HG02981 (cell line): ENCODE measurements at regions not wholly inside any gene's neighbourhood (a gene's known extent, or its start where the extent isn't known, plus 50 kb on each side); places are given as distances from the start of the nearest gene placed in this dataset.

Experiments used
- ATAC-seq: cut with Tn5 transposase; IDR thresholded peaks from one replicate; pipeline ENCODE4 v1.9.1; 2021; ENCODE audit warnings: mild to moderate bottlenecking, moderate library complexity; ENCODE audit not compliant: unreplicated experiment

DNA sequence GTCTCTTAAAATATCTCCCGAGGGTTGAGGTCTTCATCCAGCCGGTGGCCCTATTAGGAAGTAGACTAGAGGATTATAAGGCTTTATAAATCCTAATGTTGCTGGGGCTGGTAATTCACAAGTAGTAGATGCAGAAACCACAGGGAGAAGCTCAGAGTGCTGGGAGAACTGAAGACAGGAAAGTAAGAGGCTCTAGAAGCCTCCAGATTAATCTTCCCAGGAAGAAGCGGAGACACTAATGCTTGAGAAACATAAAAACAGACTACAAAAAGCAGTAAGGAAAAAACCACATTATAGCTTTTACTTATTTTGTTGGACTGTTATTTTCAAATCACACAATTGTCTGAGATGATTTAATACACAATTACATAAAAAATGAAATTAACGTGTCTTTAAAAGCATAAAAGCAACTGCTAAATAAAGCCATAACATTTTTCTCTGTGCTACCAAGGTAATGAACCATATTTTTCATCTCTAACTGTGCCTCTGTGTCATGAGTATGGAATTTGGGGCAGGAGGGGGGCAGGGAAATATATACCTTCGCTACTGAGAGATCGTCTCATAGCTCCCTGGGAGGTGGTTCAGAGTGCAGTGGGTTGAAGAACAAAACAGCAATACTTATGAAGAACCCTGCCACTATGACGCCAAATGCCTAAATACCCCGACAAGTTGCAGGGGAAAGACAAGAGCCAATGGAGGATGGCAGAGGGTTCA is 806.2 kb upstream of the WWC1 start:
- ATAC-seq, result no peak

DNA sequence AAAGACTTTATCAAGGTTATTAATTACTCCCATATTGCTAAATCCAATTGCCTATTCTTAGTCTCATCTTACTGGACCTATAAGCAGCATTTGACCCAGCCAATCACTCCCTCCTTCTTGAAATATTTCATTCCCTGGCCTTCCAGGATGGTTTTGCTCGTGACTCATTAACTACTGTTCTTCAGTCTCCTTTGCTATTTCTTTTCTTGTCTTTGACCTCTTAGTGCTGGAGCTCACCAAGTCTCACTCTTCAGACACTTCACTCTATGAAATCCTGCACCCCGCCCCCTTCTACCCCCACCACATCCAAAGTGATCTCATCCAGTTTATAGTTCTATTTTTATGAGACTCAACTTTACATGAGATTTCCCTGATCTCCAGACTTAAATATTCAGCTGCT is 803.1 kb upstream of the WWC1 start:
- no peak for ATAC-seq

DNA sequence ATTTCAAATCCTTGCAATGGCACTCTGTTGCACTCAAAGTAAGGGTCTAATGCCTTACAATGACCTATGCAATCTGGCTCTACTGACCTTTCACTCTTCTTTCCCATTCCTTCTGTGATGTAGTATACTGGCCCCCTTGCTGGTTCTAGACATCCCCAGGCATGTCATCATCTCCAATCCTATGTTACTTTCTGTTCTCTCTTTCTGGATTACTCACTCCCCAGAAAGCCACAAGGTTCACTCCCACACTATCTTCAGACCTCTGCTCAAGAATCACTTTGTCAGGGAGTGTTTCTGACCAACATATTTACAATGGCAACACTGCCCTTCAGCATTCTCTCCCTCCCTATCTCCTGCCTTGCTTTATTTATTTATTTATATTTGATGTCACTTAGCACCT is 802.2 kb upstream of the WWC1 start:
- peak; percentile 64 for ATAC-seq

DNA sequence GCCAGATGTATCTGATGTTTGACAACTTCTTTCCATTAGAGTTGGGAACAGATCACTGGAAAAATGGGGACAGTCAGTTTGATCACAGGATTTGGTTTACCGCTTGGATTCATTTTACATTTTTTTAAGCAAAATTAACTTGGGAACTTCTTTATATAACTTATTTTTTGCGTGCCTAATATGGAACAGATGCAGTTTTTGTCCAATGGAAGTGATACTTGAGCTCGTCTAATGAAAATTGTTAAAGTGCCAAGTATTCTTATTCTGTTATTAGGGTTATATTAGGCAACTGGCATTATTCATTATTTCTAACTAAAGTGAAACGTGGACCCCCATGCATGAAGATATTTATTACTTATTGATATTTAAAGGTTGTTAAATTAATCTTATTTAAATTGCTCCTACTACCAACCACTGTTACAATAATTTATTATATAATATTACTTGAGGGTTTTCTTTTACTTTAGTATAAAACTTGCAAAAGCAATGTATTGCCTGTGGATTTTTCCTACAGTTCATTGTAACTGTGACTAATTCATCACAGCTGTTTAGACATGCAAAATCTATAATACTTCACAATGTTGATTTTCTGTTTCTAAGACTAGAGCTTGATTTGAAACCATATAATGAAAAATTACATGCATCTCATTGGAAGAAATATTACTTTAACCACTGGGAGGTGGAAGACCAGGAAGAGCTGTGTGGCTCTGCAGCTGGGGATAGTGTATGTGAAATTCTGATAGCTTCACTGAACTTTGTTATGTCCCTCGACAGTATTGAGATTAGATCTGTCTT is 787.3 kb upstream of the WWC1 start:
- ATAC-seq, result no peak

DNA sequence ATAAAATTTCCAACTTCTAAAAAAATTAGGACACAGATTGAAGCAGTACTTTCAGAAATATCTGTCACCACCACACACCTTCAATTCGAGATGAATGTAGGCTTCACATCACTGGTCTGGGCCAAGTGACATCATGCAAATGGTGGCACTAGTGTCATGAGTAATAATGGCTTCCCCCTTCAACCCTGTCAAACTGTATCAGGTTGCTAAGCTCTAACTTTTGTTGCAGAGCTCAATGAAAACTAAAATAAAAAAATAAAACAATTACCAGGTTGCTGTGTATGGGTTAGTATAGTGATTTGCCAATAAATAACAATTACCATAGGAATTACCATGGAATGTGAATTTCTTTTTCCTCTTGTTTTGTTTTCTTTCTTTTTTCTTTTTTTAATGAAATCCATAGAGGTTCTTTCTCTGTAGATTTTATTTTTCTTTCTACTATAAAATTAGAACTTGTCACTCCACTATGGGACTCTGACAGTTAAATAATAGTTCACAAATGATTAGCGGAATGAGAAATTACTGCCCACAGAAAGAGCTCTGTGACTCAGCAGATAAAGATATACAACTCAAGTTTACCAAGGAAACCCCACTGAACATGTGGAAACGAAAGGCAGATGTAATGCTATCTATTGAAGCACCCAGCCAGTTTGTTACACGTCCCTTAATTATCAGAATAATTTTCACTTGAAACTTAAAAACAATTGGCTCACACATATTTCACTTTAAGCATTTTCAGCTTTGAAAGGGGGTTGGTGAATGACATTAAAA is 783.8 kb upstream of the WWC1 start:
- ATAC-seq, result no peak

DNA sequence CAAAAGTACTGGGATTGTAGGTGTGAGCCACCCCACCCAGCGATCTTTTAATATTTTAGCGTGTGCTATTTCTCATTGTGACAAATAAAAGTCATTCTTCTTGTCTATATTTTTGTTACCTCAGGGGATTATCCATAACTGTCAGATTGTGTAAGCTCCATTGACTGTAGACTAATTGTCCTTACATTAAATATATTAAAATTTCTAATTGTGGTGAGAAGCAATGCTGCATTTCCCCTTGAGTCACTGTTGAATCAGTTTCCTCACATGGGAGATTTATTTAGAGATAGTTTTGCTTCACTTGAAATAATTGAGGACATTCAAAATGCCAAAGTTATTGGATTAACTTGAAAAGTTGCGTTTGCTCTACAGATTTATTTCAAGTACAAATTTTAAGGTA is 782.4 kb upstream of the WWC1 start:
- no peak for ATAC-seq

DNA sequence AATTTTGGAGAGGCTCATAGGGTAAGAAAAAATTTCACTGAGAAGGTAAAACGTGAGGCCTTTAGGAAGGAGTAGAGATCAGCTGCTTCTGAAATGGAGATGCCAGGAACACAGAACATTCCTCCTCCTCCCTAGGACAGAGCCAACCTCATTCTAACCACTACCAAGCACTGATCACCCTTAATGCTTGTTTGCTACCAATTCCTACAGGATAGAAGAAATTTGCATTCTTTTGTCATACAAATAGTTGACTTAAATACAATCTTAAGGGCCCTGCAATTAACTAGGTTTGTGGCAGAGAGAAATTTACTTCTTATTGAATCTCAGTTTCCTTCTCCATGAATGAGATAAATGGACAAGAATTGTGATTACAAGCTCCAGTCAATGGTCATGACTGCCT is 780.2 kb upstream of the WWC1 start:
- no peak for ATAC-seq

DNA sequence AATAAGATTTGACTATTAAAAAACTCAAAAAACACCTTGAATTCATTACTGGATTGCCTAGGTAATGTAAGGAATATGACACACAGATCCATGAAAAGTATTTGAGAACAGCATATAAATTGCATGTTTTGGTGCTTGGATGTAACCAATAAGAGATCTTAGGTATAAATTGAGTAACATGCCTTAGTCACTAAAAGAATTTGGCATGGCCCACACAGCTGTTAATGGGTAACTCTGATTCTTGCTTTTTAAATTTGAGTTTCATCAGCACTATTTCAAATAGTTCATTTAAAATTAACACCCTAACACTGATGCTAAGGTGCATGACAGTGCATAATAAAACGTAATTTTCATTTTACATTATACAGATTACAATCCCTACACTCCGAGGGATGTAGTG is 779.3 kb upstream of the WWC1 start:
- no peak for ATAC-seq

DNA sequence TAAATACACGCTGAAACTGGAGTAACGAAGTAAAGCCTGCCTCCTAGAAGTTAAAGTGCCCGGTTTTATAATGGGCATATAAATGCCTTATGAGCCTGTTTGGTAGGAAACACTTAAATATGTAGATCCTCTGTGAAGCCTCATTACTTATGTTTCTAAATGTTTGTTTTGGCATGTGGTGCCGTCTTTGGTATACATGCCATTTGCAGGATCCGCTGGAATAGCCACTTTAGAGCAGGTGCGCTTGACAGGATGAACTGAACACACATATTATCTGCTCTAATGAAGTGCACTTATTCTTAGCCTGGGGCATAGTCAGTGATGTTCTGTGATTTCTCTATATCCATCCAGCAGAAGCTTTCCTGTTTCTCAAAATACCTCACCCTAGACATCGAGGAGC is 778.1 kb upstream of the WWC1 start:
- ATAC-seq, result no peak

DNA sequence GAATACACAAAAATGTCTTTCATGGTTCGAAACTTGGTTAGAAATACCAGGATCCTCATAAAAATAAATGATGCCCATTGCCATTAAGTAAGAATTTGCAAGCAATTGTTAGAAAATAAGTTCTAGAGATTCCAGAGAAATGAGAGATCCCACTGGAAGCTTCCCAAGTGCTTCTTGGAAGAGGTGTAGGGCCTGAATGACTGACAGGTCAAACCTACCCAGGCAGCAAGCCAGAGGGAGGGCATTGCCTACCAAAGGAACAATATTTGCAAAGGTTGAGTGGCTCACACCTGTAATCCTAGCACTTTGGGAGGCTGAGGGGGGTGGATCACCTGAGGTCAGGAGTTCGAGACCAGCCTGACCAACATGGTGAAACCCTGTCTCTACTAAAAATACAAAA is 777.0 kb upstream of the WWC1 start:
- ATAC-seq, result no peak

DNA sequence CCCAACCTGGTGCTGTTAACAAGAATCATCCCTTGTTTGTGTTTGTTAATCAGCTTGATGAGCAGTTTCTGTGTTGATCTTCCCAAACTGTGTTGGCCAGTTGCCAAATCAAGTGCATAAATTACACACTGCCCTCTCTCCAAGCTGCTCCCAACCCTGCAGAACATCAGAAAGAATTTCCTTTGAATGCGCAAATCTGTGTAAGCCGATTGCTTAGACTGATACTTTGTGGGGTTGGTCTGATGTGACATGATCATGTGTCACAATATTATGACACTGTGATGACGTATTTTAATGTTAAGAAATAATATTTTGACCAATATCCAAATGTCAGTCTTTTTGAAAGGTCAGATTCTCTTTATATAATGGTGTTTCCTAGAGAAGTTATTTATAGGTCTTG is 766.4 kb upstream of the WWC1 start:
- ATAC-seq, result no peak

DNA sequence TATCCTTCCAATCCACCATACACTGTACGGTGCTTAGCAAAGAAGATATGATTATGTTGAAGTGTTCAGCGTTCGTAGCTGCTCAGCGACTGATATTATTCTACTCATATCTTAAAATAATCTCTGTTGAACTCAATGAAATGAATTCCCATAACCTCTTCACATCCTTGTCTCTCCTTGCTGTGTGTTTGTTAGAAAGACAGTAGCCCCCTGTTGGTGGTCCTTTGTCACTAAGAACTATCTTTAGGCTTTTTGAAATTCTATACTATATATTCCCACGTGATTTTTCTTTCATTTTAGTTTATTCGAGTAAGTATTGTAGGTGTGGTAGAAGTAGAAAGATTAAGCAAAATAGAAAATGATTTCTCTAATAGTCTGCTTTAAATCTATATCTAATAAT is 762.8 kb upstream of the WWC1 start:
- ATAC-seq, result no peak

DNA sequence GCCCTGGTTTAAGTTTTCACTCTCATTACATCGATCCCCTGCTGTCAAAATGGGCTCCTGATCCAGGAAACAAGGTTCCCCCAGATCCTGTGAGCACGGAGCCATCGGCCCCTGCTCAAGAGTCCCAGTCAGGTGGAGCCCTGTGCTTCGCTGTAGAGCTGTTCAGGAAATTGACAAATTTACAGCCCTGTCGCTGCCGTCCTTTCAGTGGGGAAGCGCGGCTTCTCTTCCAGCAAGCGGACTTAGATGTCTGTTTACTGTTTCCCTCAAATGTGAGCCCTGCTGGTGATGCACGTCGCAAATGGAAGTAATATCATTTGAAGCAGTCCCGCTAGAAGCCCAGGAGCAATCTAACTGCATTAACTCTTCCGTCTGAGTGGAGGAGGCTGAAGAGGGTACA is 760.9 kb upstream of the WWC1 start:
- ATAC-seq, result no peak

DNA sequence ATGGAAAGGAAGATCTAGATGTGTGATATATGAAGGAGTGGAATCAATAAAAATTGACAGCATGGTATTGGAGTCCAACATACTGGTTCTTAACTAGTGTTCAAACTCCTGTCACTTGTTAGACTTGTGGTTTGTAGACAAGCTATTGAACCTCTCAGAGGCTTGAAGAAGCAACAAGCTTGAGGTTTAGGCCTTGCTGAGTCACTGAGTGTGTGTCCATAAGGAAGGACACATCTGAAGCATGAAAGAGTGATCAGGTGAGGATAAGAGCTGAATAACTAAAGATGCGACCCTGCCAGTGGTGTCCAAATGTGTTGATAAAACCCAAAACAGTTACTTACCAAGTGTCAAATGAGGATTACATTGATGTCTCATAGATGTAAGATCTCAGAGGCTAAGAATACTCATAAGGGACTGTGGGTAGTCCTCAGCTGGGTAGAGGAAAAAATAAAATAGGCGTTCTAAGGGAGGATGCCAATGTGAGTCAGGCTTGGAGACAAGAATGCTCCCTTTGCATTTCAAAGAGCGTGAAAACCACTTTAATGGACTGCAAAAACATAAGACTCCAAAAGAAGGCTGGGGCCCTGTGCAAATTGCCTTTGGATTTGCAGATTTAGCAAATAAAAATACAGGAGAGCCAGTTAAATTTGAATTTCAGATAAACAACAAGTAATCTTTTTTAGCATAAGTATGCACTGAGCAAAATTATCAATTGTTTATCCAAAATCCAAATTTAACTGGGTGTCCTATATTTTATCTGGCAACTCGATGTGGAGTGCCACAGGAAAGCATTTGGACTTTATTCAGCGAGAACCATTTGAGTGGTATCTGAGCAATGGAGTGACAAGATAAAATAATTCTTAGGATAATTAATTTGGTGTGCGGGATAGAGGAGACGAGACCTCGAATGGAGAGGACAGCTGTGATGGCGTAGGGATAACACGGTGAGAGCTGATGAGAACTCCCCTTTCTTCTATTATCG is 757.3 kb upstream of the WWC1 start:
- no peak for ATAC-seq

DNA sequence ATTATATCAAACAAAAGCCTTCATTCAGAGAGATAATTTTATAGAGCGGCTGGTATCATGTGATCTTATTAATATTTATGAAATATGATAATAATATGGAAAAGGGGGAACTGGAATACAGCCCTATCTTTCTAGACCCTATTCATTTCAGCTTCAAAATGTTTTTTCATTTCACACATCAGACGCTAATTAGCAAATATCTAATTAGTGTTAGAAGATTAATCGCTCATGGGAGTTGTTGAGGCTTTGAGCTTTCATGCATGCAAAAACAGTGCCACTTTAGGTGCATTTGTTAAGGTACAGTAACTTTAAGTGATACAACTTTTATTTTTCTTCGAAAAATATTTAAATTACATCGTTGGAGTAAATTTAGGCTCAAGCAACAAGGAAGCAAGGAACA is 751.7 kb upstream of the WWC1 start:
- ATAC-seq, result no peak

DNA sequence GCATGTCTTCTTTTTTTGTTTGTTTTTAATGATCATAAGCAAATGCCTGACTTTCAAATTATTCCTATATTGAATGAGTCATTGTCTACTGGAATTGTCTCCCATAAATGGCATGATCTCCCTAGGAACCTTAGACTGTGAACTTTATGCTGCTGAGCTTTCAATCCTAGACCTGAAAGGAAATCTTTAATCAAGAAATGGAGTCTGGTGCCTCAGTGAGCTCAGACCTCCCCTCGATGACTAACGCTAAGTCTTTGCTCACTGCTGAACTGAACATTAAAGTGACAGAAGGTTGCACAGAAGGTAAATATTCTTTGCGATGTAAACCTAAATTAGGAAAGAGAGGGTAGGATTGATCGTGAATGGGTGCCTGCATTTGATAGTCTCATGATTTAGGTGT is 745.2 kb upstream of the WWC1 start:
- ATAC-seq, result no peak

DNA sequence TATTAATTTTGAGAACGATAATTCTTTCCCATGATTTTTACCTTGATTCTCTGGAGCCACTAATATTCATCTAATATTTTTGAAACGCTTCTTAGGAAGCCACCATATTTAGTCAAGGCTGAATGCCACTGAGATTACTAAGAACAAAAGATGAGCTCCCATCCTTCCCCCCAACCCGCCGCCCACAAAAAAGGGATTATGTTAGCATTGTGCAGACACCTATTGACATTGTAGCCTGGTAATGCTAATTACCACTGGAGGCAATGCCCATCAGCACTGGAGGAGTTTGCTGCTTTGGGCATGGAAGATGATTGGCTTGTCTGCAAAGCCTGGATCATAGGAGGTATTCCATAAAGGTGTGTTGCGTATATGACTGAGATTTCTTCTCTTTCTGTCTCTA is 739.1 kb upstream of the WWC1 start:
- ATAC-seq, result no peak

DNA sequence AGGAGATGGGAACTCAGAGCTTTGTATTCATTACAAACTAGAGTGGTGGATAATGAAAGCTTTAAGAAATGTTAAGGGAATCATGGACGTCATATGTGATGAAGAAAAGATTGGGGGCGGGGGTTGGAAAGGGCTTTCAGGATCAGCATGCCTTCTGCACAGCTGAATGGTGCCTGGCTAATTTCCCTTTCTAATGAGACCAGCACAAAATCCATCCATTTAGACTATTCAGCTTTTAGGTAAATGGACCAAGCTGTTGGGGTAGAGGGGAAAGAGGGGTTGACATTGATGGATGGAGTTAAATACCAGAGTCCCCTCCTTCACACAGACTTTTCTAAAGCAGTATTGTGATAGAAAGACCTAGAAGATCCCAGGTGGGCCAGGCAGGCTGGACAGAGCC is 737.9 kb upstream of the WWC1 start:
- ATAC-seq, result no peak

DNA sequence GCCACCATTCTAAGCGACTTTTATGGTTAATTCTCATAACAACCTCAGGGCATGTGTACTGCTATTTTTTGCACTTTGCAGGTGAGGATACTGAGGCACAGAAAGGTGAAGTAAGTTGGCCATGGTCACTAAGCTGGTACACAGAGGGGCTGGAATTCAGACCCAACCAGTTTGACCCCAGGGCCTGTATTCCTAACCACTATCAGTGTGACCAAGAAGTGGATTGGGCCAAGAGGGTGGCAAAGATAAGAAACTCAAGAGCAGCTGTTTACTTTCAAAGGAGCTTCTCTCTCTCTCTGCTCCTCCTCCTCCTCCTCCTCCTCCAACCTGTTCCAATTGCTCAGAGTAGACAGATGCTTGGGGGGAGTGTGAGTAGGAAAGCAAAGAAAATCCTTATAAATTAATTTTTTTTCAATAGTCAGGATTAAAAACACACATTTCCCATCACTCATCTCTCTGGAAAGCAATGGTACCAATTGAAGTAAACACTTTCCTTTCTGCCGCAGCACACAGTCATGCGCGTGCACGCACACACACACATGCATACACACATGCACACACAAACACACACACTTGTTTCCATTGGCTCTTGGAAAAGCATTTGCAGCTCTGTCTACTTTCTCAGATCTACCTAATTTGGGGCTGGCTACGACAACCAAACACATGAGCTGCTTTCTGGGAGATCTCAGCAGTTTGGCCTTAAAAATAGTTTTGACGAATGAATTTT is 736.7 kb upstream of the WWC1 start:
- no peak for ATAC-seq

DNA sequence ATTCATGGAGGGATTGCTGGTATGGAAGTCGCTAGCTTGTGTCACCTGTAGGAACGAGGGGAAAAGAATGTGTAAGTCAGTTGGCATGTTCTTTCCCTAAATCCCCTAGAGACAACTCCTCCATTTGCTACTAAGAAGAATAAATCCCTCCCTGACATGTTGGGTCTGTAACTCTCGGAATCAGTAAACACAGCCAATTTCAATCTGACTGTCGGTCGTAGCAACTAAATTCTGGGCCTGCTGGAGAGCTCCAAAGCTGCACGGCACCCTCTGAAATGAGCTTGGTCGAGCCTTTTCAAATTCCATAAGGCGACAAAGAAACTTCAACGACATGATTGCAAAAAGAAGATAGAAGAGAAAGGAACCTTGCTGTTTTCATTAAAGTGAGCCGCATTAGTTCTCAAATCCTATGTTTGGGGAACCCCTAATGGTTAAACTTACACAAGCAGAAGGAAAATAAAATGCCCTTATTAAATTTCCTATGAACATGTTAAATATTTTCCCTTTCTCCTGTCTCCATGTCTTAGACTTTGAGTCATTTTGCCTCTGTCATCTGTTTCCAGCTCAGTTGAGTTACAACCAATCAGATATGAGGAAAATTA is 735.8 kb upstream of the WWC1 start:
- ATAC-seq, result no peak
